Stimulated activated naive CD4-positive, alpha-beta T cell treated with Interleukin-2 at 50 U/mL for 16 hours (primary cell): ENCODE measurements at regions not wholly inside any gene's neighbourhood (a gene's known extent, or its start where the extent isn't known, plus 50 kb on each side); places are given as distances from the start of the nearest gene placed in this dataset.

Experiments used
- DNase-seq: peaks from one replicate; lab custom pipeline; 2025; lab: John Stamatoyannopoulos, UW

GRCh38 chr5:56622141-56622540 is 193.2 kb upstream of the MAP3K1 start:
- DNase-seq = no peak

- no peak for DNase-seq
Observed at GRCh38 chr5:56620903-56621677, 194.3 kb upstream of the MAP3K1 start.

- no peak for DNase-seq
Observed at GRCh38 chr5:56617998-56618397, 197.4 kb upstream of the MAP3K1 start.

- no peak for DNase-seq
Observed at GRCh38 chr5:56616454-56617160, 198.7 kb upstream of the MAP3K1 start.

- no peak for DNase-seq
Observed at GRCh38 chr5:56615361-56616153, 199.8 kb upstream of the MAP3K1 start.

GRCh38 chr5:56612759-56613158 is 202.6 kb upstream of the MAP3K1 start:
- no peak for DNase-seq

- no peak for DNase-seq
Observed at GRCh38 chr5:56612353-56612752, 203.0 kb upstream of the MAP3K1 start.

GRCh38 chr5:56610093-56610698 is 205.2 kb upstream of the MAP3K1 start:
- peak; percentile 33 for DNase-seq

- no peak for DNase-seq
Observed at GRCh38 chr5:56608217-56608925, 207.0 kb upstream of the MAP3K1 start.

- DNase-seq = no peak
Observed at GRCh38 chr5:56607551-56607950, 207.8 kb upstream of the MAP3K1 start.

GRCh38 chr5:56607074-56607473 is 208.3 kb upstream of the MAP3K1 start:
- DNase-seq = no peak

- no peak for DNase-seq
Observed at GRCh38 chr5:56606192-56606591, 209.2 kb upstream of the MAP3K1 start.

- DNase-seq = no peak
Observed at GRCh38 chr5:56605231-56605630, 210.1 kb upstream of the MAP3K1 start.

- DNase-seq = no peak
Observed at GRCh38 chr5:56601641-56602071, 213.7 kb upstream of the MAP3K1 start.

GRCh38 chr5:56598941-56599340 is 216.4 kb upstream of the MAP3K1 start:
- no peak for DNase-seq

- no peak for DNase-seq
Observed at GRCh38 chr5:56596155-56596554, 219.2 kb upstream of the MAP3K1 start.

- no peak for DNase-seq
Observed at GRCh38 chr5:56595566-56595965, 219.8 kb upstream of the MAP3K1 start.

- no peak for DNase-seq
Observed at GRCh38 chr5:56594792-56595191, 220.6 kb upstream of the MAP3K1 start.

GRCh38 chr5:56591081-56591480 is 224.3 kb upstream of the MAP3K1 start:
- DNase-seq = no peak

GRCh38 chr5:56589481-56589860 is 225.9 kb upstream of the MAP3K1 start:
- DNase-seq = no peak

GRCh38 chr5:56588636-56589480 is 226.5 kb upstream of the MAP3K1 start:
- peak; percentile 20 for DNase-seq
